22Rv1 (cell line): ENCODE measurements at regions not wholly inside any gene's neighbourhood (a gene's known extent, or its start where the extent isn't known, plus 50 kb on each side); places are given as distances from the start of the nearest gene placed in this dataset.

Experiments used
- ZFX ChIP-seq: fragments of 450-650 bp; IDR thresholded peaks from 2 replicates; pipeline ENCODE4 v1.6.1; 2017; ENCODE audit warnings: antibody characterized with exemption, borderline replicate concordance
- TF ChIP-seq, protein P1 (sequence below): fragments of 450-650 bp; IDR thresholded peaks from 2 replicates; pipeline ENCODE4 v1.5.1; 2017; ENCODE audit warnings: mild to moderate bottlenecking

DNA sequence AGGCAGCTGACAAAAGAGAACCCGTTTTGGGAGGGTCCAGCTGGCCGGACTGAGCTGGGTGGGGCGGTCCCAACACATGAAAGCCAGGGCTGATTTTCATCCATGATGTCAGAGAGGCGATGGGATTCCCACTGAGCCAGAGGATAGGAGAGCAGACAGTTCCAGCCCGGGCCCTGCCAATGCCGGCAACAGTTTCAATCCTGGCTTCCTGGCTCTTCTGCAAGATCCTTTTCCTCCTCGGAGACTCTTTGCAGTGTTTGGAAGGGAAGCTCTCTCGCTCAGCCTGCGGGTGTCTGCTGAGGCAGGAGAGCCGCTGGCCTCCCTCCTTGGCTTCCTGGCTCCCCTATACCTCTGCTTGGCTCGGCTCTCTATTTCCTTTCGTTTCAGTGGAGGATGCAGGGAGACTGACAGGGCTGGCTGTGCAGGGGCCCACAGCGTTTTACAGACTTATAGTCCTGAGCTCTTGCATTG, 145.5 kb upstream of the SOX9 start:
- TF ChIP-seq, protein P1, sequence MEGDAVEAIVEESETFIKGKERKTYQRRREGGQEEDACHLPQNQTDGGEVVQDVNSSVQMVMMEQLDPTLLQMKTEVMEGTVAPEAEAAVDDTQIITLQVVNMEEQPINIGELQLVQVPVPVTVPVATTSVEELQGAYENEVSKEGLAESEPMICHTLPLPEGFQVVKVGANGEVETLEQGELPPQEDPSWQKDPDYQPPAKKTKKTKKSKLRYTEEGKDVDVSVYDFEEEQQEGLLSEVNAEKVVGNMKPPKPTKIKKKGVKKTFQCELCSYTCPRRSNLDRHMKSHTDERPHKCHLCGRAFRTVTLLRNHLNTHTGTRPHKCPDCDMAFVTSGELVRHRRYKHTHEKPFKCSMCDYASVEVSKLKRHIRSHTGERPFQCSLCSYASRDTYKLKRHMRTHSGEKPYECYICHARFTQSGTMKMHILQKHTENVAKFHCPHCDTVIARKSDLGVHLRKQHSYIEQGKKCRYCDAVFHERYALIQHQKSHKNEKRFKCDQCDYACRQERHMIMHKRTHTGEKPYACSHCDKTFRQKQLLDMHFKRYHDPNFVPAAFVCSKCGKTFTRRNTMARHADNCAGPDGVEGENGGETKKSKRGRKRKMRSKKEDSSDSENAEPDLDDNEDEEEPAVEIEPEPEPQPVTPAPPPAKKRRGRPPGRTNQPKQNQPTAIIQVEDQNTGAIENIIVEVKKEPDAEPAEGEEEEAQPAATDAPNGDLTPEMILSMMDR = no peak
- TF ChIP-seq ZFX = no peak
